ENCODE measurements at regions not wholly inside any gene's neighbourhood (a gene's known extent, or its start where the extent isn't known, plus 50 kb on each side); places are given as distances from the start of the nearest gene placed in this dataset.

GRCh38 chr15:70502529-70502928 is 260.8 kb downstream of the UACA start:
- ATAC-seq (ENCODE audit: poor library complexity) = no peak
- intact Hi-C loops (cut with DNase I) = no loop called here

GRCh38 chr15:70501849-70502248 is 261.5 kb downstream of the UACA start:
- DNase-seq (no peak), ATAC-seq (ENCODE audit: poor library complexity) (no peak)
- intact Hi-C loops (cut with DNase I) = no loop called here

More at GRCh38 chr15:70502529-70502928, 260.8 kb downstream of the UACA start:
- no peak for DNase-seq

- no peak for ATAC-seq (ENCODE audit: poor library complexity)
- intact Hi-C loops (cut with DNase I) = no loop called here
Measured at GRCh38 chr15:70501121-70501727, 262.1 kb downstream of the UACA start.

GRCh38 chr15:70499791-70500190 is 263.6 kb downstream of the UACA start:
- no peak for ATAC-seq (ENCODE audit: poor library complexity)
- DNase-seq = no peak

More at GRCh38 chr15:70501121-70501727, 262.1 kb downstream of the UACA start:
- no peak for DNase-seq

GRCh38 chr15:70498096-70498626 is 265.2 kb downstream of the UACA start:
- no peak for DNase-seq
- intact Hi-C loops (cut with DNase I) = no loop called here
- ATAC-seq (ENCODE audit: poor library complexity) = no peak

More at GRCh38 chr15:70499791-70500190, 263.6 kb downstream of the UACA start:
- intact Hi-C loops (cut with DNase I) = no loop called here

GRCh38 chr15:70497661-70498060 is 265.7 kb downstream of the UACA start:
- ATAC-seq (ENCODE audit: poor library complexity) = no peak
- DNase-seq = no peak
- intact Hi-C loops (cut with DNase I) = no loop called here

- DNase-seq (no peak), ATAC-seq (ENCODE audit: poor library complexity) (no peak)
- intact Hi-C loops (cut with DNase I) = no loop called here
Measured at GRCh38 chr15:70495991-70496599, 267.3 kb downstream of the UACA start.

GRCh38 chr15:70494852-70495571 is 268.3 kb downstream of the UACA start:
- intact Hi-C loops (cut with DNase I) = no loop called here
- no peak for ATAC-seq (ENCODE audit: poor library complexity)
- DNase-seq = no peak

- DNase-seq = peak; percentile 4
- no peak for ATAC-seq (ENCODE audit: poor library complexity)
- intact Hi-C loops (cut with DNase I) = no loop called here
Measured at GRCh38 chr15:70494517-70494851, 268.9 kb downstream of the UACA start.

GRCh38 chr15:70493787-70494516 is 269.4 kb downstream of the UACA start:
- intact Hi-C loops (cut with DNase I) = no loop called here
- DNase-seq (peak; percentile 19), ATAC-seq (ENCODE audit: poor library complexity) (no peak)

GRCh38 chr15:70493376-70493775 is 270.0 kb downstream of the UACA start:
- DNase-seq (no peak), ATAC-seq (ENCODE audit: poor library complexity) (no peak)
- intact Hi-C loops (cut with DNase I) = no loop called here

GRCh38 chr15:70492240-70493177 is 270.8 kb downstream of the UACA start:
- intact Hi-C loops (cut with DNase I) = no loop called here
- ATAC-seq (ENCODE audit: poor library complexity) (peak; percentile 75), DNase-seq (peak; percentile 79)

GRCh38 chr15:70491641-70492040 is 271.7 kb downstream of the UACA start:
- no peak for ATAC-seq (ENCODE audit: poor library complexity)
- no peak for DNase-seq

GRCh38 chr15:70491201-70491621 is 272.1 kb downstream of the UACA start:
- DNase-seq (no peak), ATAC-seq (ENCODE audit: poor library complexity) (no peak)
- intact Hi-C loops (cut with DNase I) = no loop called here

More at GRCh38 chr15:70491641-70492040, 271.7 kb downstream of the UACA start:
- intact Hi-C loops (cut with DNase I) = no loop called here

- intact Hi-C loops (cut with DNase I) = no loop called here
- no peak for ATAC-seq (ENCODE audit: poor library complexity)
- DNase-seq = no peak
Measured at GRCh38 chr15:70490838-70491155, 272.6 kb downstream of the UACA start.

- DNase-seq (no peak), ATAC-seq (ENCODE audit: poor library complexity) (no peak)
- intact Hi-C loops (cut with DNase I) = no loop called here
Measured at GRCh38 chr15:70490148-70490837, 273.1 kb downstream of the UACA start.

- DNase-seq (no peak), ATAC-seq (ENCODE audit: poor library complexity) (no peak)
- intact Hi-C loops (cut with DNase I) = loop anchor here (5.0 to 10.0 kb wide), 2 partner anchors 762 to 914 kb away; no protein-coding TSS in a partner anchor
Measured at GRCh38 chr15:70488941-70489848, 274.2 kb downstream of the UACA start.

All from Right ventricle myocardium superior (tissue), 1 donor.